ENCODE measurements at regions not wholly inside any gene's neighbourhood (a gene's known extent, or its start where the extent isn't known, plus 50 kb on each side); places are given as distances from the start of the nearest gene placed in this dataset.

DNA sequence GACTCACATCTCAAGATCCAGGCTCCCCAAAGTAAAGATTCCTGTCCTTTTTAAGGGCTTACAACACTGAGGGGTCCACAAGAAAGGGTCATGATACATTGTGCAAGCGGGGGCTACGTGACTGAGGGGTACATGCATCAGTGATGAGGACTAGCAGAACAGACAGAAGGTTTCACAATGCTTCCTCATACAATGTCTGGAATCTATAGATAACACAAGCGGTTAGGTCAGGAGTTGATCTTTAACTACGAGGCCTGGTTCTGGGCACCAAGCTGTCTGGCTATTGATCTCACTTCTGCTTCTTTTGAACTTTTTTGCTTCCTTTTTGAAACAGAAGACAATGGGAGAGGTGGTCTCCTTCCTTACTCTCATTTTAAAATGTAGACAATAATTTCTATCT, 718.6 kb downstream of the AMY1C start:
- TF ChIP-seq, protein P1, sequence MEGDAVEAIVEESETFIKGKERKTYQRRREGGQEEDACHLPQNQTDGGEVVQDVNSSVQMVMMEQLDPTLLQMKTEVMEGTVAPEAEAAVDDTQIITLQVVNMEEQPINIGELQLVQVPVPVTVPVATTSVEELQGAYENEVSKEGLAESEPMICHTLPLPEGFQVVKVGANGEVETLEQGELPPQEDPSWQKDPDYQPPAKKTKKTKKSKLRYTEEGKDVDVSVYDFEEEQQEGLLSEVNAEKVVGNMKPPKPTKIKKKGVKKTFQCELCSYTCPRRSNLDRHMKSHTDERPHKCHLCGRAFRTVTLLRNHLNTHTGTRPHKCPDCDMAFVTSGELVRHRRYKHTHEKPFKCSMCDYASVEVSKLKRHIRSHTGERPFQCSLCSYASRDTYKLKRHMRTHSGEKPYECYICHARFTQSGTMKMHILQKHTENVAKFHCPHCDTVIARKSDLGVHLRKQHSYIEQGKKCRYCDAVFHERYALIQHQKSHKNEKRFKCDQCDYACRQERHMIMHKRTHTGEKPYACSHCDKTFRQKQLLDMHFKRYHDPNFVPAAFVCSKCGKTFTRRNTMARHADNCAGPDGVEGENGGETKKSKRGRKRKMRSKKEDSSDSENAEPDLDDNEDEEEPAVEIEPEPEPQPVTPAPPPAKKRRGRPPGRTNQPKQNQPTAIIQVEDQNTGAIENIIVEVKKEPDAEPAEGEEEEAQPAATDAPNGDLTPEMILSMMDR (IDR thresholded peaks at IDR 0.05; ENCODE audit: poor library complexity) = no peak
- TF ChIP-seq EZH2phosphoT487 (IDR thresholded peaks at IDR 0.05; ENCODE audit: low read depth, severe bottlenecking, unreplicated experiment) = no peak
